SK-N-SH (cell line): ENCODE measurements at regions not wholly inside any gene's neighbourhood (a gene's known extent, or its start where the extent isn't known, plus 50 kb on each side); places are given as distances from the start of the nearest gene placed in this dataset.

ENCODE experiments used
- CTCF ChIA-PET: fragments of 300-600, 350-600 bp; formaldehyde crosslinking; extraction: SDS; loops from one replicate; lab custom pipeline; 2021; lab: Yijun Ruan, JAX
- POLR2A ChIA-PET: fragments of 350-600 bp; sonication (Branson Sonifier 250); formaldehyde crosslinking; extraction: SDS; loops from one replicate; lab custom pipeline; 2020; ENCODE audit warnings: antibody characterized with exemption, inconsistent platforms; lab: Yijun Ruan, JAX
- DNase-seq: peaks from one replicate; pipeline ENCODE4 v3.0.0; 2012
- H2AFZ ChIP-seq: fragments of 200-600 bp; sonication (generic); 2 replicates; pipeline ENCODE4 v1.8.1; 2016; ENCODE audit warnings: antibody characterized with exemption, mild to moderate bottlenecking, low read depth
- H3F3A ChIP-seq: fragments of 200-600 bp; sonication (generic); replicated peaks from 2 replicates; pipeline ENCODE3; 2016; ENCODE audit warnings: antibody characterized with exemption, mild to moderate bottlenecking; ENCODE audit not compliant: insufficient read depth
- H3K27ac ChIP-seq, 2 experiments: fragments of 200-500 bp in 1 of 2; fragments of 200-600 bp in 1 of 2; sonication (Bioruptor generic) in 1 of 2; sonication (generic), shearing (Covaris generic) in 1 of 2; 2 replicates each; pipeline versions ENCODE4 v1.5.1 to v1.6.1; 2014 to 2016; ENCODE audit warnings: low read depth in 2 of 2, inconsistent platforms in 1 of 2, low read length in 1 of 2, mild to moderate bottlenecking in 1 of 2, mixed read lengths in 1 of 2
- H3K27me3 ChIP-seq: fragments of 200-600 bp; sonication (generic), shearing (Covaris generic); 2 replicates; pipeline ENCODE4 v1.6.1; 2016; ENCODE audit warnings: mixed run types; ENCODE audit not compliant: insufficient read depth
- H3K36me3 ChIP-seq, 2 experiments: fragments of 200-500 bp in 1 of 2; fragments of 200-600 bp in 1 of 2; sonication (Bioruptor generic) in 1 of 2; sonication (generic) in 1 of 2; replicated peaks in 1 of 2; 2 replicates each; pipeline versions ENCODE3 to v1.5.1; 2014 to 2016; ENCODE audit warnings: low read length in 1 of 2, mild to moderate bottlenecking in 1 of 2; ENCODE audit not compliant: insufficient read depth in 2 of 2, control insufficient read depth in 1 of 2
- H3K4me1 ChIP-seq, 2 experiments: fragments of 200-500 bp in 1 of 2; fragments of 200-600 bp in 1 of 2; sonication (Bioruptor generic) in 1 of 2; sonication (generic), shearing (Covaris generic) in 1 of 2; 2 replicates each; pipeline versions ENCODE4 v1.5.1 to v1.6.1; 2014 to 2016; ENCODE audit warnings: low read depth in 1 of 2, low read length in 1 of 2, mixed run types in 1 of 2; ENCODE audit not compliant: insufficient read depth in 2 of 2, control insufficient read depth in 1 of 2
- H3K4me2 ChIP-seq: fragments of 200-600 bp; sonication (generic), shearing (Covaris generic); 2 replicates; pipeline ENCODE4 v1.6.1; 2017; ENCODE audit warnings: mixed run types
- H3K4me3 ChIP-seq, 2 experiments: fragments of 200-500 bp in 1 of 2; fragments of 200-600 bp in 1 of 2; sonication (Bioruptor generic) in 1 of 2; sonication (generic), shearing (Covaris generic) in 1 of 2; 2 replicates each; pipeline versions ENCODE4 v1.5.1 to v1.8.1; 2014 to 2016; ENCODE audit warnings: low read depth in 2 of 2, inconsistent platforms in 1 of 2, low read length in 1 of 2, mild to moderate bottlenecking in 1 of 2, mixed read lengths in 1 of 2, moderate library complexity in 1 of 2
- H3K79me2 ChIP-seq: fragments of 200-600 bp; sonication (generic); 2 replicates; pipeline ENCODE4 v1.8.1; 2017; ENCODE audit warnings: mild to moderate bottlenecking; ENCODE audit not compliant: insufficient read depth
- H3K9ac ChIP-seq: fragments of 200-600 bp; sonication (generic); 2 replicates; pipeline ENCODE4 v1.6.1; 2017; ENCODE audit warnings: mixed run types
- H3K9me2 ChIP-seq: fragments of 200-600 bp; sonication (generic); 2 replicates; pipeline ENCODE4 v1.6.1; 2017; ENCODE audit warnings: mixed run types
- H3K9me3 ChIP-seq: fragments of 200-600 bp; sonication (generic); 2 replicates; pipeline ENCODE4 v1.6.1; 2017; ENCODE audit warnings: mixed run types, mild to moderate bottlenecking, moderate library complexity
- H4K20me1 ChIP-seq: fragments of 200-600 bp; sonication (generic); 2 replicates; pipeline ENCODE4 v1.6.1; 2017; ENCODE audit warnings: mild to moderate bottlenecking, mixed run types; ENCODE audit not compliant: insufficient read depth
- CHD2 ChIP-seq: fragments of 150-350 bp; IDR thresholded peaks from 2 replicates; pipeline ENCODE4 v1.6.1; 2018; ENCODE audit warnings: low read length; ENCODE audit not compliant: partially characterized antibody
- CTCF ChIP-seq: fragments of 200-600 bp; sonication (generic); IDR thresholded peaks from 2 replicates; pipeline ENCODE4 v1.6.1; 2017; ENCODE audit warnings: antibody characterized with exemption, mild to moderate bottlenecking, moderate library complexity
- ELF1 ChIP-seq: IDR thresholded peaks from 2 replicates; pipeline ENCODE4 v1.4.0; 2012
- EZH2phosphoT487 ChIP-seq: fragments of 200-600 bp; sonication (generic); IDR thresholded peaks from 2 replicates; pipeline ENCODE4 v1.6.1; 2017; ENCODE audit warnings: low read depth, mixed run types, mild to moderate bottlenecking, antibody characterized with exemption, moderate library complexity, borderline replicate concordance
- FOXJ3 ChIP-seq: sonication (generic); formaldehyde crosslinking; IDR thresholded peaks from 2 replicates; pipeline ENCODE4 v1.5.1; 2020; ENCODE audit warnings: mild to moderate bottlenecking, missing genetic modification reagents
- FOXM1 ChIP-seq: IDR thresholded peaks from 2 replicates; pipeline ENCODE4 v1.4.0; 2012; ENCODE audit warnings: low read depth, mild to moderate bottlenecking
- GABPA ChIP-seq: IDR thresholded peaks from 2 replicates; pipeline ENCODE4 v1.4.0; 2012; ENCODE audit warnings: low read depth, mild to moderate bottlenecking
- IRF3 ChIP-seq: fragments of 150-350 bp; IDR thresholded peaks from 2 replicates; pipeline ENCODE4 v1.6.1; 2016; ENCODE audit warnings: mild to moderate bottlenecking, low read depth, low read length
- JUND ChIP-seq: IDR thresholded peaks from 2 replicates; pipeline ENCODE4 v1.4.0; 2012
- MXI1 ChIP-seq: IDR thresholded peaks from 2 replicates; pipeline ENCODE4 v1.6.1; 2012; ENCODE audit warnings: mild to moderate bottlenecking, low read depth, low read length, improper control_type of control experiment
- NFIC ChIP-seq: IDR thresholded peaks from 2 replicates; pipeline ENCODE4 v1.4.0; 2012; ENCODE audit warnings: borderline replicate concordance
- PBX3 ChIP-seq: IDR thresholded peaks from 2 replicates; pipeline ENCODE4; 2012
- RFX5 ChIP-seq: IDR thresholded peaks from 2 replicates; pipeline ENCODE4 v1.6.1; 2012; ENCODE audit warnings: mild to moderate bottlenecking, improper control_type of control experiment, low read length
- RXRA ChIP-seq: IDR thresholded peaks from 2 replicates; pipeline ENCODE4 v1.4.0; 2012; ENCODE audit warnings: low read depth, mild to moderate bottlenecking, borderline replicate concordance
- SMC3 ChIP-seq: IDR thresholded peaks from 2 replicates; pipeline ENCODE4 v1.6.1; 2012; ENCODE audit warnings: low read depth, low read length, improper control_type of control experiment
- USF2 ChIP-seq: fragments of 150-350 bp; IDR thresholded peaks from 2 replicates; pipeline ENCODE4 v1.6.1; 2017; ENCODE audit warnings: antibody characterized with exemption, low read length, low read depth, borderline replicate concordance
- YY1 ChIP-seq: IDR thresholded peaks from 2 replicates; pipeline ENCODE4 v1.4.0; 2012; ENCODE audit warnings: low read depth, mild to moderate bottlenecking
- WGBS: methylation state at CpG from one replicate; pipeline ENCODE4 v1.1.6; 2017; ENCODE audit warnings: low lambda C conversion rate; 5-methylcytosine and 5-hydroxymethylcytosine counted together

- DNase-seq: no peak
- Histone ChIP-seq H3K9me2 (no peaks in the 10 kb centered on the region), H3K4me3 (no peak overlapping the region), H3K4me1 (no peaks in the 10 kb centered on the region; a peak in 1 of 4 replicates), H3F3A (no peaks in the 10 kb centered on the region), H3K27me3 (no peaks in the 10 kb centered on the region), H2AFZ (no peak overlapping the region), H4K20me1 (no peaks in the 10 kb centered on the region), H3K36me3 (no peaks in the 10 kb centered on the region), H3K4me2 (no peak overlapping the region), H3K9ac (no peak overlapping the region), H3K9me3 (no peaks in the 10 kb centered on the region), H3K79me2 (no peaks in the 10 kb centered on the region), H3K27ac (no peak overlapping the region)
- WGBS: 40% methylated on average over 2 of the region's 2 CpGs
- ChIA-PET CTCF (interaction anchor here (0.9 kb wide), 1 partner anchor 36 kb away, joined by 3 read pairs; no protein-coding TSS in a partner anchor), POLR2A (no interaction called here)
- TF ChIP-seq CTCF: no peak
- TF ChIP-seq CHD2: no peak
- no peak for TF ChIP-seq EZH2phosphoT487
- TF ChIP-seq NFIC: no peak
- no peak for TF ChIP-seq PBX3
- no peak for TF ChIP-seq IRF3
- no peak for TF ChIP-seq YY1
- TF ChIP-seq SMC3: no peak
- TF ChIP-seq MXI1: no peak
- no peak for TF ChIP-seq FOXJ3 (CRISPR knock-in tag)
- TF ChIP-seq GABPA: no peak
- TF ChIP-seq JUND: no peak
- TF ChIP-seq FOXM1: no peak
- no peak for TF ChIP-seq RXRA
- TF ChIP-seq RFX5: no peak
These were observed 101.0 kb downstream of the CENPW start for GRCh38 chr6:126440923-126441322.

- no peak overlapping the region for H2AFZ ChIP-seq
- no peaks in the 10 kb centered on the region for H3K9me2 ChIP-seq
- ChIA-PET CTCF (no interaction called here), POLR2A (no interaction called here)
- H3K4me3 ChIP-seq: no peak overlapping the region
- no peaks in the 10 kb centered on the region for H4K20me1 ChIP-seq
- H3K27ac ChIP-seq: no peak overlapping the region
- no peaks in the 10 kb centered on the region for H3K79me2 ChIP-seq
- H3K4me2 ChIP-seq: no peak overlapping the region
- TF ChIP-seq USF2: no peak
- no peak for TF ChIP-seq ELF1
- TF ChIP-seq CTCF: no peak
- no peak for TF ChIP-seq GABPA
- TF ChIP-seq PBX3: no peak
- TF ChIP-seq JUND: no peak
- H3F3A ChIP-seq: no peaks in the 10 kb centered on the region
- H3K9me3 ChIP-seq: no peaks in the 10 kb centered on the region
- no peak for DNase-seq
- H3K9ac ChIP-seq: no peak overlapping the region
- no peaks in the 10 kb centered on the region; a peak in 1 of 4 replicates for H3K4me1 ChIP-seq
- H3K36me3 ChIP-seq: no peaks in the 10 kb centered on the region
- no peaks in the 10 kb centered on the region for H3K27me3 ChIP-seq
These were observed 104.9 kb downstream of the CENPW start for GRCh38 chr6:126444659-126445273.
